Erythroblast (primary cell): ENCODE measurements at regions not wholly inside any gene's neighbourhood (a gene's known extent, or its start where the extent isn't known, plus 50 kb on each side); places are given as distances from the start of the nearest gene placed in this dataset.
"Not testable (repeated sequence)": the region's sequence is repeated elsewhere in the genome, so short reads cannot be mapped to it uniquely, and the experiment has no call there.

Experiments
- DNase-seq, 2 experiments: peaks; one replicate each; lab custom pipeline; 2025; lab: John Stamatoyannopoulos, UW
- GATA1 ChIP-seq: IDR thresholded peaks from 2 replicates; pipeline ENCODE4 v1.6.1; 2011; ENCODE audit warnings: low read depth, mild to moderate bottlenecking, control low read depth, low read length, moderate library complexity
- POLR2A ChIP-seq: IDR thresholded peaks from 2 replicates; pipeline ENCODE4 v1.6.1; 2011; ENCODE audit warnings: mild to moderate bottlenecking, low read length

- no peak for DNase-seq
- no peak for TF ChIP-seq GATA1
- TF ChIP-seq POLR2A, result no peak
Observed at GRCh38 chr4:79599691-79600090, 191.7 kb upstream of the GK2 start.

- TF ChIP-seq POLR2A, result no peak
- no peak for TF ChIP-seq GATA1
Observed at GRCh38 chr4:79598801-79599200, 190.8 kb upstream of the GK2 start.

GRCh38 chr4:79598214-79598613, 190.2 kb upstream of the GK2 start:
- DNase-seq, result no peak
- no peak for TF ChIP-seq POLR2A
- TF ChIP-seq GATA1, result no peak

More at GRCh38 chr4:79598801-79599200, 190.8 kb upstream of the GK2 start:
- no peak for DNase-seq

- TF ChIP-seq POLR2A (no peak), GATA1 (no peak)
Observed at GRCh38 chr4:79597266-79597665, 189.2 kb upstream of the GK2 start.

GRCh38 chr4:79592218-79592617, 184.2 kb upstream of the GK2 start:
- DNase-seq, result not testable (repeated sequence)

More at GRCh38 chr4:79597266-79597665, 189.2 kb upstream of the GK2 start:
- no peak for DNase-seq

- TF ChIP-seq GATA1, result no peak
- TF ChIP-seq POLR2A, result no peak
- no peak for DNase-seq
Observed at GRCh38 chr4:79588679-79589078, 180.7 kb upstream of the GK2 start.

- DNase-seq, result not testable (repeated sequence)
Observed at GRCh38 chr4:79587207-79587606, 179.2 kb upstream of the GK2 start.

- no peak for TF ChIP-seq GATA1
- no peak for TF ChIP-seq POLR2A
- no peak for DNase-seq
Observed at GRCh38 chr4:79585834-79586233, 177.8 kb upstream of the GK2 start.

- TF ChIP-seq GATA1 (no peak), POLR2A (no peak)
- no peak for DNase-seq
Observed at GRCh38 chr4:79585330-79585729, 177.3 kb upstream of the GK2 start.

GRCh38 chr4:79584902-79585301, 176.9 kb upstream of the GK2 start:
- TF ChIP-seq POLR2A (no peak), GATA1 (no peak)
- DNase-seq, result no peak

GRCh38 chr4:79584352-79584751, 176.3 kb upstream of the GK2 start:
- no peak for TF ChIP-seq POLR2A
- no peak for TF ChIP-seq GATA1
- DNase-seq, result no peak

GRCh38 chr4:79578606-79579005, 170.6 kb upstream of the GK2 start:
- no peak for DNase-seq

GRCh38 chr4:79576429-79576753, 168.4 kb upstream of the GK2 start:
- peak; percentile 32 to 33 for DNase-seq
- no peak for TF ChIP-seq POLR2A
- TF ChIP-seq GATA1, result no peak

More at GRCh38 chr4:79578606-79579005, 170.6 kb upstream of the GK2 start:
- TF ChIP-seq POLR2A, result no peak
- no peak for TF ChIP-seq GATA1

- TF ChIP-seq POLR2A (no peak), GATA1 (no peak)
- DNase-seq, result no peak
Observed at GRCh38 chr4:79575709-79576428, 167.8 kb upstream of the GK2 start.

GRCh38 chr4:79574741-79575451, 166.9 kb upstream of the GK2 start:
- no peak for DNase-seq
- TF ChIP-seq POLR2A (no peak), GATA1 (no peak)
